ENCODE measurements at regions not wholly inside any gene's neighbourhood (a gene's known extent, or its start where the extent isn't known, plus 50 kb on each side); places are given as distances from the start of the nearest gene placed in this dataset.

DNA sequence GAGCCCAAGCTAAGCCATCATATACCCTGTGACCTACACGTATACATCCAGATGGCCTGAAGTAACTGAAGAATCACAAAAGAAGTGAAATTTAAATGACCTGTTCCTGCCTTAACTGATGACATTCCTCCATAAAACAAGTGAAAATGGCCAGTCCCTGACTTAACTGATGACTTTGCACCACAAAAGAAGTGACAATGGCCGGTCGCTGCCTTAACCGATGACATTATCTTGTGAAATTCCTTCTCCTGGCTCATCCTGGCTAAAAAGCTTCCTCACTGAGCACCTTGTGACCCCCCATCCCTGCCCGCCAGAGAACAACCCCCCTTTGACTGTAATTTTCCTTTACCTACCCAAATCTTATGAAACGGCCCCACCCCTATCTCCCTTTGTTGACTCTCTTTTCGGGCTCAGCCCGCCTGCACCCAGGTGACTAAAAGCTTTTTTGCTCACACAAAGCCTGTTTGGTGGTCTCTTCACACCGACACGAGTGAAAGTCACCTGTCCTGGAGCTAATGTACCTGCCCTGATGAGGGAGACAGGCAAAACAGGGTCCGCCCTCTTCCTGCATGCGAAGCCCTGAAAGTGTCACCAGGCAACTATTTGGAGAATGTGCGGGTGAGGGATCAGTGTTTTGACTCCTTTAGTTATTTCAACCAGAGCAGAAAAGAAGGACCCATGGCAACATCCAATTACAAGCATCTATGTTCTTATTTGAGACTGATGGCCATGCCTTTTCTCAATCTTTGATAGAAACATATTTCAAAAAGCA lies 266.1 kb downstream of the SMARCA2 start:
- no peak for DNase-seq (ENCODE audit: low spot score)
- TF ChIP-seq, protein P1, sequence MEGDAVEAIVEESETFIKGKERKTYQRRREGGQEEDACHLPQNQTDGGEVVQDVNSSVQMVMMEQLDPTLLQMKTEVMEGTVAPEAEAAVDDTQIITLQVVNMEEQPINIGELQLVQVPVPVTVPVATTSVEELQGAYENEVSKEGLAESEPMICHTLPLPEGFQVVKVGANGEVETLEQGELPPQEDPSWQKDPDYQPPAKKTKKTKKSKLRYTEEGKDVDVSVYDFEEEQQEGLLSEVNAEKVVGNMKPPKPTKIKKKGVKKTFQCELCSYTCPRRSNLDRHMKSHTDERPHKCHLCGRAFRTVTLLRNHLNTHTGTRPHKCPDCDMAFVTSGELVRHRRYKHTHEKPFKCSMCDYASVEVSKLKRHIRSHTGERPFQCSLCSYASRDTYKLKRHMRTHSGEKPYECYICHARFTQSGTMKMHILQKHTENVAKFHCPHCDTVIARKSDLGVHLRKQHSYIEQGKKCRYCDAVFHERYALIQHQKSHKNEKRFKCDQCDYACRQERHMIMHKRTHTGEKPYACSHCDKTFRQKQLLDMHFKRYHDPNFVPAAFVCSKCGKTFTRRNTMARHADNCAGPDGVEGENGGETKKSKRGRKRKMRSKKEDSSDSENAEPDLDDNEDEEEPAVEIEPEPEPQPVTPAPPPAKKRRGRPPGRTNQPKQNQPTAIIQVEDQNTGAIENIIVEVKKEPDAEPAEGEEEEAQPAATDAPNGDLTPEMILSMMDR (IDR thresholded peaks at IDR 0.05; ENCODE audit: borderline replicate concordance, control extremely low read depth, extremely low read depth, insufficient read depth, missing control alignments): no peak
- in situ Hi-C loops (cut with MboI; ENCODE audit: low sequenced_read_pairs, unreplicated experiment): no loop called here

GRCh38 chr9:2281803-2282185 lies 266.6 kb downstream of the SMARCA2 start:
- no peak for DNase-seq (ENCODE audit: low spot score)
- in situ Hi-C loops (cut with MboI; ENCODE audit: low sequenced_read_pairs, unreplicated experiment): no loop called here
- TF ChIP-seq, protein P1 (IDR thresholded peaks at IDR 0.05; ENCODE audit: borderline replicate concordance, control extremely low read depth, extremely low read depth, insufficient read depth, missing control alignments): no peak

DNA sequence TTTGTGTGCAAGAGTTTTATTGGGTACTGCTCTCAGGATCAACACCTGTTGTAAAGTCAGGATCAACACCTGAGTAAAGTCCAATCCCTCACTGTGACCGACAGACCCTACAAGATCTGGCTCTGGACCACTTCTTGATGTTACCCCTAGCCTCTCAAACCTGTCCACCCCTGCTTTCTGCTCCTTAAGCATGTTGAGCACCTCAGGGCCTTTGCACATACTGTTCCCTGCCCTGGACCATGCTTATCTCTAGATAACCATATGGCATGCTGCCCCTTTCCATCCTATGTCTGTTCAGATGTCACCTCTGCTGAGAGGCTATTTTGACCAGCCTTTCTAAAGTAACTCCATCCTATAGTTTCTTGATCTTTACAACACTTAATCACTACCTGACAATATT lies 269.6 kb downstream of the SMARCA2 start:
- TF ChIP-seq, protein P1 (IDR thresholded peaks at IDR 0.05; ENCODE audit: borderline replicate concordance, control extremely low read depth, extremely low read depth, insufficient read depth, missing control alignments): no peak
- in situ Hi-C loops (cut with MboI; ENCODE audit: low sequenced_read_pairs, unreplicated experiment): no loop called here
- no peak for DNase-seq (ENCODE audit: low spot score)

- TF ChIP-seq, protein P1 (IDR thresholded peaks at IDR 0.05; ENCODE audit: borderline replicate concordance, control extremely low read depth, extremely low read depth, insufficient read depth, missing control alignments): no peak
- in situ Hi-C loops (cut with MboI; ENCODE audit: low sequenced_read_pairs, unreplicated experiment): no loop called here
- DNase-seq (ENCODE audit: low spot score): no peak
Observed at GRCh38 chr9:2285416-2286332, 270.5 kb downstream of the SMARCA2 start.

GRCh38 chr9:2286333-2286705 lies 271.2 kb downstream of the SMARCA2 start:
- in situ Hi-C loops (cut with MboI; ENCODE audit: low sequenced_read_pairs, unreplicated experiment): no loop called here
- TF ChIP-seq, protein P1 (IDR thresholded peaks at IDR 0.05; ENCODE audit: borderline replicate concordance, control extremely low read depth, extremely low read depth, insufficient read depth, missing control alignments): no peak
- no peak for DNase-seq (ENCODE audit: low spot score)

DNA sequence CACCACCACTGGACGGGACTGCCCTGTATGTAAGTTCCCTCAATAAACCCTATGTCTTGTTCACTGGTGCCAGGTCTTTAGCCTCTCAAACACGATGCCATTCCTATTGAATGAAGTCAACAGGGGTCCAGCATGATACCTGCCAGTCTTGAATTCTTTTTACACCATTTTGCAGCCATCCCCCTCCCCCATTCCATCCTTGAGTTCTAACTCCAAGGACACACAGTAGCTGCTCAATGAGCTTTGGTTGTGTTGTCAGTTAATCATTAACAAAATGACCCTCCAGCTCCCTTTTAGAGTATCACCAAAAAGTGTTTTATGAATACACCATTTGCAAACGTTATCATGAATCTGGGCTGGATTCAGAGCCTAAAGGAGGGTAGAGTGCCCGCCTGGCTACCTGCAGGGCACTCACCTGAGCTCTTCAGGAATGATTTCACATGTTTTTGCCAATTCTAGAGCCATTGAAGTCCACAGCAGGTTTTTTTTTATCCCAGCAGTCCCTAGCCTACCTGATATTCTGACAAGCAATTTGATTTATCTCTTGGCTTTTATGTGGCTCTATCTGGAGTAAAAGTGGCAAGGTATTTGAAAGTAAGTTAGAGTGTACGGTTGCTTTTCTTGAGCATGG lies 271.8 kb downstream of the SMARCA2 start:
- TF ChIP-seq, protein P1 (IDR thresholded peaks at IDR 0.05; ENCODE audit: borderline replicate concordance, control extremely low read depth, extremely low read depth, insufficient read depth, missing control alignments): no peak
- no peak for DNase-seq (ENCODE audit: low spot score)
- in situ Hi-C loops (cut with MboI; ENCODE audit: low sequenced_read_pairs, unreplicated experiment): no loop called here

Data from GM13976 (cell line).